Gastroesophageal sphincter (tissue), 3 donors: ENCODE measurements at regions not wholly inside any gene's neighbourhood (a gene's known extent, or its start where the extent isn't known, plus 50 kb on each side); places are given as distances from the start of the nearest gene placed in this dataset.

ENCODE experiments used
- POLR2A ChIP-seq, 2 donors: fragments of 450-650 bp; IDR thresholded peaks; one replicate each; pipeline ENCODE4 v1.6.1; 2017; ENCODE audit warnings: antibody characterized with exemption in 2 of 2, mild to moderate bottlenecking in 2 of 2, moderate library complexity in 1 of 2
- POLR2AphosphoS5 ChIP-seq: sonication (generic); formaldehyde crosslinking; IDR thresholded peaks from one replicate; pipeline ENCODE4 v1.6.1; 2017; ENCODE audit warnings: antibody characterized with exemption
- TF ChIP-seq, protein P1 (sequence below), 4 experiments: fragments of 200-600 bp in 2 of 4; fragments of 450-650 bp in 2 of 4; sonication (generic) in 1 of 4; IDR thresholded peaks; one replicate each; pipeline ENCODE4 v1.5.1; 2017 to 2019; ENCODE audit warnings: antibody characterized with exemption in 4 of 4, mild to moderate bottlenecking in 2 of 4, moderate library complexity in 2 of 4

DNA sequence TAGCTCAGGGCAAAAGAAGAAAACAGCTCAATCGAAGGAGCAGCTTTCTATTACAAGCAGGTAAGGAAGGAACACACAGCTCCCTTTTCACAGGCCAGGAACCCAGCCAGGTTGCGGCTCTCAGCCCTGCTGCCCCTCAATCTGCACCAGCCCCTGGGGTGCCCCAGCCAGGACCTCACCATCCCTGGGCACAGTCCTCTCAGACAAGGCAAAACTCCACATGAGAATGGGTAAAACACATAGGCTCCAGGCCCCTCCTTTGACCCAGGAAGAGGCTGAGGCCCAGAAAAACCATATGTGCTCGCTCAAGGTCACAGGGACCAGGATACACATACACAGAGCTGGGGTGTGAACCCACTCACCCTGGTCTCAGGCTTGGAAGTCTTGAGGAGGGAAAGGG is 178.7 kb upstream of the TLE3 start:
- no peak for TF ChIP-seq POLR2A (IDR thresholded peaks at IDR 0.05)
- TF ChIP-seq POLR2AphosphoS5, result no peak
- TF ChIP-seq, protein P1, sequence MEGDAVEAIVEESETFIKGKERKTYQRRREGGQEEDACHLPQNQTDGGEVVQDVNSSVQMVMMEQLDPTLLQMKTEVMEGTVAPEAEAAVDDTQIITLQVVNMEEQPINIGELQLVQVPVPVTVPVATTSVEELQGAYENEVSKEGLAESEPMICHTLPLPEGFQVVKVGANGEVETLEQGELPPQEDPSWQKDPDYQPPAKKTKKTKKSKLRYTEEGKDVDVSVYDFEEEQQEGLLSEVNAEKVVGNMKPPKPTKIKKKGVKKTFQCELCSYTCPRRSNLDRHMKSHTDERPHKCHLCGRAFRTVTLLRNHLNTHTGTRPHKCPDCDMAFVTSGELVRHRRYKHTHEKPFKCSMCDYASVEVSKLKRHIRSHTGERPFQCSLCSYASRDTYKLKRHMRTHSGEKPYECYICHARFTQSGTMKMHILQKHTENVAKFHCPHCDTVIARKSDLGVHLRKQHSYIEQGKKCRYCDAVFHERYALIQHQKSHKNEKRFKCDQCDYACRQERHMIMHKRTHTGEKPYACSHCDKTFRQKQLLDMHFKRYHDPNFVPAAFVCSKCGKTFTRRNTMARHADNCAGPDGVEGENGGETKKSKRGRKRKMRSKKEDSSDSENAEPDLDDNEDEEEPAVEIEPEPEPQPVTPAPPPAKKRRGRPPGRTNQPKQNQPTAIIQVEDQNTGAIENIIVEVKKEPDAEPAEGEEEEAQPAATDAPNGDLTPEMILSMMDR (IDR thresholded peaks at IDR 0.05), result no peak
